SK-N-SH (cell line): ENCODE measurements at regions not wholly inside any gene's neighbourhood (a gene's known extent, or its start where the extent isn't known, plus 50 kb on each side); places are given as distances from the start of the nearest gene placed in this dataset.

Source experiments
- CTCF ChIA-PET: fragments of 300-600, 350-600 bp; formaldehyde crosslinking; extraction: SDS; loops from one replicate; lab custom pipeline; 2021; lab: Yijun Ruan, JAX
- POLR2A ChIA-PET: fragments of 350-600 bp; sonication (Branson Sonifier 250); formaldehyde crosslinking; extraction: SDS; loops from one replicate; lab custom pipeline; 2020; ENCODE audit warnings: antibody characterized with exemption, inconsistent platforms; lab: Yijun Ruan, JAX
- DNase-seq: peaks from one replicate; pipeline ENCODE4 v3.0.0; 2012
- H2AFZ ChIP-seq: fragments of 200-600 bp; sonication (generic); 2 replicates; pipeline ENCODE4 v1.8.1; 2016; ENCODE audit warnings: antibody characterized with exemption, mild to moderate bottlenecking, low read depth
- H3F3A ChIP-seq: fragments of 200-600 bp; sonication (generic); replicated peaks from 2 replicates; pipeline ENCODE3; 2016; ENCODE audit warnings: antibody characterized with exemption, mild to moderate bottlenecking; ENCODE audit not compliant: insufficient read depth
- H3K27ac ChIP-seq, 2 experiments: fragments of 200-500 bp in 1 of 2; fragments of 200-600 bp in 1 of 2; sonication (Bioruptor generic) in 1 of 2; sonication (generic), shearing (Covaris generic) in 1 of 2; 2 replicates each; pipeline versions ENCODE4 v1.5.1 to v1.6.1; 2014 to 2016; ENCODE audit warnings: low read depth in 2 of 2, inconsistent platforms in 1 of 2, low read length in 1 of 2, mild to moderate bottlenecking in 1 of 2, mixed read lengths in 1 of 2
- H3K27me3 ChIP-seq: fragments of 200-600 bp; sonication (generic), shearing (Covaris generic); 2 replicates; pipeline ENCODE4 v1.6.1; 2016; ENCODE audit warnings: mixed run types; ENCODE audit not compliant: insufficient read depth
- H3K36me3 ChIP-seq, 2 experiments: fragments of 200-500 bp in 1 of 2; fragments of 200-600 bp in 1 of 2; sonication (Bioruptor generic) in 1 of 2; sonication (generic) in 1 of 2; replicated peaks in 1 of 2; 2 replicates each; pipeline versions ENCODE3 to v1.5.1; 2014 to 2016; ENCODE audit warnings: low read length in 1 of 2, mild to moderate bottlenecking in 1 of 2; ENCODE audit not compliant: insufficient read depth in 2 of 2, control insufficient read depth in 1 of 2
- H3K4me1 ChIP-seq, 2 experiments: fragments of 200-500 bp in 1 of 2; fragments of 200-600 bp in 1 of 2; sonication (Bioruptor generic) in 1 of 2; sonication (generic), shearing (Covaris generic) in 1 of 2; 2 replicates each; pipeline versions ENCODE4 v1.5.1 to v1.6.1; 2014 to 2016; ENCODE audit warnings: low read depth in 1 of 2, low read length in 1 of 2, mixed run types in 1 of 2; ENCODE audit not compliant: insufficient read depth in 2 of 2, control insufficient read depth in 1 of 2
- H3K4me2 ChIP-seq: fragments of 200-600 bp; sonication (generic), shearing (Covaris generic); 2 replicates; pipeline ENCODE4 v1.6.1; 2017; ENCODE audit warnings: mixed run types
- H3K4me3 ChIP-seq, 2 experiments: fragments of 200-500 bp in 1 of 2; fragments of 200-600 bp in 1 of 2; sonication (Bioruptor generic) in 1 of 2; sonication (generic), shearing (Covaris generic) in 1 of 2; 2 replicates each; pipeline versions ENCODE4 v1.5.1 to v1.8.1; 2014 to 2016; ENCODE audit warnings: low read depth in 2 of 2, inconsistent platforms in 1 of 2, low read length in 1 of 2, mild to moderate bottlenecking in 1 of 2, mixed read lengths in 1 of 2, moderate library complexity in 1 of 2
- H3K79me2 ChIP-seq: fragments of 200-600 bp; sonication (generic); 2 replicates; pipeline ENCODE4 v1.8.1; 2017; ENCODE audit warnings: mild to moderate bottlenecking; ENCODE audit not compliant: insufficient read depth
- H3K9ac ChIP-seq: fragments of 200-600 bp; sonication (generic); 2 replicates; pipeline ENCODE4 v1.6.1; 2017; ENCODE audit warnings: mixed run types
- H3K9me2 ChIP-seq: fragments of 200-600 bp; sonication (generic); 2 replicates; pipeline ENCODE4 v1.6.1; 2017; ENCODE audit warnings: mixed run types
- H3K9me3 ChIP-seq: fragments of 200-600 bp; sonication (generic); 2 replicates; pipeline ENCODE4 v1.6.1; 2017; ENCODE audit warnings: mixed run types, mild to moderate bottlenecking, moderate library complexity
- H4K20me1 ChIP-seq: fragments of 200-600 bp; sonication (generic); 2 replicates; pipeline ENCODE4 v1.6.1; 2017; ENCODE audit warnings: mild to moderate bottlenecking, mixed run types; ENCODE audit not compliant: insufficient read depth
- CTCF ChIP-seq: fragments of 200-600 bp; sonication (generic); IDR thresholded peaks from 2 replicates; pipeline ENCODE4 v1.6.1; 2017; ENCODE audit warnings: antibody characterized with exemption, mild to moderate bottlenecking, moderate library complexity
- FOSL2 ChIP-seq: IDR thresholded peaks from 2 replicates; pipeline ENCODE4 v1.4.0; 2012; ENCODE audit warnings: low read depth, mild to moderate bottlenecking, moderate library complexity, borderline replicate concordance
- FOXJ3 ChIP-seq: sonication (generic); formaldehyde crosslinking; IDR thresholded peaks from 2 replicates; pipeline ENCODE4 v1.5.1; 2020; ENCODE audit warnings: mild to moderate bottlenecking, missing genetic modification reagents
- MEF2A ChIP-seq: IDR thresholded peaks from 2 replicates; pipeline ENCODE4 v1.4.0; 2012; ENCODE audit warnings: low read depth, borderline replicate concordance
- RAD21 ChIP-seq: IDR thresholded peaks from 2 replicates; pipeline ENCODE4 v1.6.1; 2012; ENCODE audit warnings: mild to moderate bottlenecking, low read length
- SMC3 ChIP-seq: IDR thresholded peaks from 2 replicates; pipeline ENCODE4 v1.6.1; 2012; ENCODE audit warnings: low read depth, low read length, improper control_type of control experiment
- TCF12 ChIP-seq: IDR thresholded peaks from 2 replicates; pipeline ENCODE4 v1.4.0; 2012
- USF1 ChIP-seq: IDR thresholded peaks from 2 replicates; pipeline ENCODE4 v1.4.0; 2012; ENCODE audit warnings: low read depth, borderline replicate concordance
- WGBS: methylation state at CpG from one replicate; pipeline ENCODE4 v1.1.6; 2017; ENCODE audit warnings: low lambda C conversion rate; 5-methylcytosine and 5-hydroxymethylcytosine counted together

- Histone ChIP-seq H3K9me3 (no peaks in the 10 kb centered on the region), H3K27me3 (no peaks in the 10 kb centered on the region), H3K9ac (no peak overlapping the region), H3F3A (peaks cover 16% of the 10 kb centered on the region), H3K4me2 (no peak overlapping the region), H2AFZ (no peak overlapping the region), H3K36me3 (no peaks in the 10 kb centered on the region), H3K9me2 (no peaks in the 10 kb centered on the region), H4K20me1 (no peaks in the 10 kb centered on the region), H3K79me2 (no peaks in the 10 kb centered on the region), H3K4me3 (no peak overlapping the region), H3K27ac (peak overlapping the region in 1 of 2 experiments; percentile 14; a peak in 1 of 4 replicates), H3K4me1 (peaks cover 6% of the 10 kb centered on the region in 2 experiments; a peak in 2 of 4 replicates)
- no peak for TF ChIP-seq MEF2A
- TF ChIP-seq USF1: no peak
- TF ChIP-seq FOXJ3 (CRISPR knock-in tag): no peak
- TF ChIP-seq RAD21: 0 out of 2 replicates have a peak, but pooled peaks have one; percentile 5
- 0 out of 2 replicates have a peak, but pooled peaks have one; percentile 4 for TF ChIP-seq TCF12
- DNase-seq: no peak
- ChIA-PET CTCF (interaction anchor here (0.6 to 2.6 kb wide), 15 partner anchors 9 to 154 kb away, joined by 3 to 23 read pairs (median 3); no protein-coding TSS in a partner anchor), POLR2A (no interaction called here)
These were observed 55.0 kb upstream of the ARHGEF3 start for GRCh38 chr3:56856752-56857151.

DNA sequence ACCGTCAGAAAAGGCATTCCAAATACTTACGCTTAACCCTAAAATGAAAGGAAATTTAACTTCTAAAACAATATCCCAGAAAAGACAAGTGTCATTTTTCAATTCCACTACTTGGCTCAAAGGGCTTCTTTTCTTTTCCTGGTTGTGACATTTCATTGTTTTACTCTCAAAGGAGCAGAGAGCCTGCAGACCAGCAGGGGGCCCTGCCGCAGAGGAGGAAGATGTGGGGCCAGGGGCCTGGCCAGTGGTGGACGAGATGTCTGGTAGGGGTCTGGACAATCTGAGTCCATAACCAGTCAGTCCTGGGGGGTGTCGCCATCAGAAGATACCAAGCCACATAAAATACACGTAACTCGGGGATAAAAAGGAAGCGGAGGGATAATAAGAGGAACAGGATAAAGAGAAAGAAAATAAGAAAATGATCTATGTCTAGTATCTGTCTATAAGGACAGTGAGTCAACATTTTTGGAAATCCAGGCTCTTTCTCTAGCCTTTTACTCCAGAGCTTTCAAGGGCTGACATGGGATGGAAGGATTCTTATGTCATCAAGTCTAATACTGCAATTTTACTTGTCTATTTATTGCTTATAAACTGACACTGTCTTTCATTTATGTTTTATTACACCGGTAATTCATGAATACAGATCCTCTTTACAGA, 54.2 kb upstream of the ARHGEF3 start:
- peak; percentile 76 for TF ChIP-seq RAD21
- TF ChIP-seq SMC3: peak; percentile 73
- TF ChIP-seq CTCF: peak; percentile 73
- TF ChIP-seq FOSL2: no peak
- H3K4me2 ChIP-seq: no peak overlapping the region
- no peaks in the 10 kb centered on the region for H3K9me2 ChIP-seq
- ChIA-PET POLR2A (no interaction called here), CTCF (interaction anchor here (0.6 to 2.6 kb wide), 14 partner anchors 9 to 153 kb away, joined by 3 to 23 read pairs (median 3); no protein-coding TSS in a partner anchor)
- H3F3A ChIP-seq: peaks cover 17% of the 10 kb centered on the region
- peak; percentile 46 for DNase-seq
- no peaks in the 10 kb centered on the region for H3K9me3 ChIP-seq
- no peaks in the 10 kb centered on the region for H3K27me3 ChIP-seq
- WGBS: 83% methylated on average over 9 of the region's 9 CpGs
- no peak overlapping the region for H2AFZ ChIP-seq
- no peaks in the 10 kb centered on the region for H3K79me2 ChIP-seq
- H4K20me1 ChIP-seq: no peaks in the 10 kb centered on the region
- peak overlapping the region in 1 of 2 experiments; percentile 14; a peak in 1 of 4 replicates for H3K27ac ChIP-seq
- peaks cover 6% of the 10 kb centered on the region in 2 experiments; a peak in 2 of 4 replicates for H3K4me1 ChIP-seq
- no peak overlapping the region for H3K9ac ChIP-seq
- no peaks in the 10 kb centered on the region for H3K36me3 ChIP-seq
- H3K4me3 ChIP-seq: no peak overlapping the region
